Muscle layer of duodenum (tissue), 2 donors: ENCODE measurements at regions not wholly inside any gene's neighbourhood (a gene's known extent, or its start where the extent isn't known, plus 50 kb on each side); places are given as distances from the start of the nearest gene placed in this dataset.

Experiments
- H3K27ac ChIP-seq: one replicate; pipeline ENCODE4 v1.7.0; 2013; ENCODE audit warnings: mild to moderate bottlenecking, low read length
- H3K27me3 ChIP-seq: one replicate; pipeline ENCODE4 v1.7.0; 2013; ENCODE audit warnings: low read depth, mild to moderate bottlenecking, control low read depth, low read length
- H3K36me3 ChIP-seq, 2 donors: one replicate each; pipeline ENCODE4 v1.7.0; 2013; ENCODE audit warnings: low read length in 2 of 2, control low read depth in 1 of 2, mild to moderate bottlenecking in 1 of 2; ENCODE audit not compliant: insufficient read depth in 2 of 2, control insufficient read depth in 1 of 2
- H3K4me1 ChIP-seq, 2 donors: one replicate each; pipeline ENCODE4 v1.7.0; 2013; ENCODE audit warnings: low read length in 2 of 2, mild to moderate bottlenecking in 2 of 2, control low read depth in 1 of 2, moderate library complexity in 1 of 2; ENCODE audit not compliant: insufficient read depth in 2 of 2, control insufficient read depth in 1 of 2
- H3K4me3 ChIP-seq, 2 donors: one replicate each; pipeline ENCODE4 v1.7.0; 2013; ENCODE audit warnings: low read length in 2 of 2, low read depth in 1 of 2, mild to moderate bottlenecking in 1 of 2
- H3K9me3 ChIP-seq, 2 donors: one replicate each; pipeline ENCODE4 v1.7.0; 2013; ENCODE audit warnings: low read length in 2 of 2, control low read depth in 1 of 2, mild to moderate bottlenecking in 1 of 2; ENCODE audit not compliant: control insufficient read depth in 1 of 2
- donor health status: healthy.

GRCh38 chr2:107582487-107582886, 244.2 kb upstream of the RGPD4 start:
- H3K36me3 ChIP-seq: no peaks in the 10 kb centered on the region
- no peaks in the 10 kb centered on the region for H3K9me3 ChIP-seq
- H3K27me3 ChIP-seq: no peaks in the 10 kb centered on the region
- no peak overlapping the region for H3K4me3 ChIP-seq
- no peaks in the 10 kb centered on the region for H3K4me1 ChIP-seq
- no peak overlapping the region for H3K27ac ChIP-seq

DNA sequence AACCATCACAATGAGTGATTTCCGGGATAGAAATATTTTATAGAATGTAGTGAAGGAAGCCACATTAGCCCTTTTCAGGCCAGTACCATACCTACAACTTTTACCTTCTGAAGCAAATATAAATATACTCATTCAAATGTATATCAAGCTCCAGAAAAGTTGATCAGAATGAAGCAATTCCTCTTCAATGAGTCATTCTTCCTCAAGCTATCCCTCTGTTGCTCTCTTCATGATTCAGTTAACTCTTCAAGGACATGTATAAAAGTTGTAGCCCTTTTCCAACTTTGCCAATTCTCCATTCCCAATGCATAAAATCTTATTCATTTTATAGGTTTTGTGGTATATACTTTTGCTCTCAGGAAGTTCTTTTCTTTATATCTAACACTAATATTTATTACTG, 242.1 kb upstream of the RGPD4 start:
- Histone ChIP-seq H3K4me3 (no peak overlapping the region), H3K27me3 (no peaks in the 10 kb centered on the region), H3K36me3 (no peaks in the 10 kb centered on the region), H3K27ac (no peak overlapping the region), H3K4me1 (no peaks in the 10 kb centered on the region), H3K9me3 (no peaks in the 10 kb centered on the region)

GRCh38 chr2:107585851-107586250, 240.8 kb upstream of the RGPD4 start:
- H3K4me1 ChIP-seq: no peaks in the 10 kb centered on the region
- no peaks in the 10 kb centered on the region for H3K27me3 ChIP-seq
- H3K9me3 ChIP-seq: no peaks in the 10 kb centered on the region
- no peak overlapping the region for H3K4me3 ChIP-seq
- H3K27ac ChIP-seq: no peak overlapping the region
- no peaks in the 10 kb centered on the region for H3K36me3 ChIP-seq

DNA sequence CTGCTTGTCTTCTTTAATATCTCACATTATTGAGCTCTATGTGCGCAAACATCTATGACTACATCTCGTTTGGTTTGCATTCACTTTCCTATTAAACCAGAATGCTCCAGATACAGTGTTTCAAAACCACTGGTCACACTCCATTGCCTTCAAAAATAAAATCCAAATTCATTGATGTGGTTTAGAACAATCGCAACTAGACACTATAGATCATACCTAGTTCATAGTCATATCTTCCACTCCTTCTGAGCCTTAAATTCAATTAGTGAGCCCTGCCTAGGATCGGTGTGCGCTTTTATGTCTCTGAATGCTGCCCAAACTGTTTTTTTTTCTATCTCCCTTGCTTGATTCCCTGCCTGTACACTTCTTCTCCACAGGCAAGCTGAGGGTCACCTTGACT, 238.5 kb upstream of the RGPD4 start:
- Histone ChIP-seq H3K4me1 (no peaks in the 10 kb centered on the region), H3K36me3 (no peaks in the 10 kb centered on the region), H3K9me3 (no peaks in the 10 kb centered on the region), H3K4me3 (no peak overlapping the region), H3K27ac (no peak overlapping the region), H3K27me3 (no peaks in the 10 kb centered on the region)

DNA sequence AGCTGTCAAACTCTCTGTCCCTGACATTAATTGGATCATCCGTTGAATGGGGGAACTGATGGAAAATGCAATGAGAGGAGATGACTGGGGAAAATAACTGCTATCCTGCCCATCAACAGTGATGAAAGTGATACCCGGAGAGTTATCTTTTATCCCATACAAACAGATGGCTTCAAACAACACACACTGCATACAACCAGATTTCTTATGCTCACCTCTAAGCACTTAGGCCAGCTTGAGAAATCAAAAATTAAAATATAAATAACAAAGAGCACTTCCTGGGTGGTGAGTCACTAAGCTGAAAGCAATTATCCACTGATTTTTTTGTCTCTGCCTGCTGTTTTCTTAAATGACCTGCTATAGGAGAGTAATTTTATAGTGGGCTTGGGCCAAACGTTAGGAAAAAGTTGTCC, 237.6 kb upstream of the RGPD4 start:
- Histone ChIP-seq H3K27ac (no peak overlapping the region), H3K4me1 (no peaks in the 10 kb centered on the region), H3K27me3 (no peaks in the 10 kb centered on the region), H3K4me3 (no peak overlapping the region), H3K36me3 (no peaks in the 10 kb centered on the region), H3K9me3 (no peaks in the 10 kb centered on the region)

GRCh38 chr2:107591561-107592279, 235.0 kb upstream of the RGPD4 start:
- Histone ChIP-seq H3K27me3 (no peaks in the 10 kb centered on the region), H3K4me1 (no peaks in the 10 kb centered on the region), H3K9me3 (no peaks in the 10 kb centered on the region), H3K27ac (no peak overlapping the region), H3K36me3 (no peaks in the 10 kb centered on the region), H3K4me3 (no peak overlapping the region)

GRCh38 chr2:107592280-107592624, 234.4 kb upstream of the RGPD4 start:
- Histone ChIP-seq H3K4me1 (no peaks in the 10 kb centered on the region), H3K36me3 (no peaks in the 10 kb centered on the region), H3K9me3 (no peaks in the 10 kb centered on the region), H3K27me3 (no peaks in the 10 kb centered on the region), H3K27ac (no peak overlapping the region), H3K4me3 (no peak overlapping the region)

DNA sequence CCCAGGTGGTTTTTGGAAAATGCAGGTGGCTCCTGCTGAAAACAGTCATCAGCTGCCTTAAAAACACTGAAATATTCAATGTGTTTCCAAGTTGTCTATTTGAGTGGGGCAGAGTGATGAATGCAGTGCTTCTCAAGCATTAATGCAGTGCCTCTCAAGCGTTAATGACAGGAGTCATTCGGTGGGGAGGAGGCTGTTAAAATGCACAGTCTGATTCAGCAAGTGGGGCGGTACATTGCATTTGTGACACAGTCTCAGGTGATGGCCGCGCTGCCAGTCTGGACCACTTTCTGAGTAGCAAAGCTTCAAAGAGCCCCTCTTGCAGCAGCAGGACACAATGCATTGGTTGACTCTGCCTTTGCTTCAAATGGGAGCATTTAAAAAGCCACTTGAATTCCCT, 231.4 kb upstream of the RGPD4 start:
- Histone ChIP-seq H3K9me3 (no peaks in the 10 kb centered on the region), H3K36me3 (no peaks in the 10 kb centered on the region), H3K4me1 (no peaks in the 10 kb centered on the region), H3K27ac (no peak overlapping the region), H3K27me3 (no peaks in the 10 kb centered on the region), H3K4me3 (no peak overlapping the region)

DNA sequence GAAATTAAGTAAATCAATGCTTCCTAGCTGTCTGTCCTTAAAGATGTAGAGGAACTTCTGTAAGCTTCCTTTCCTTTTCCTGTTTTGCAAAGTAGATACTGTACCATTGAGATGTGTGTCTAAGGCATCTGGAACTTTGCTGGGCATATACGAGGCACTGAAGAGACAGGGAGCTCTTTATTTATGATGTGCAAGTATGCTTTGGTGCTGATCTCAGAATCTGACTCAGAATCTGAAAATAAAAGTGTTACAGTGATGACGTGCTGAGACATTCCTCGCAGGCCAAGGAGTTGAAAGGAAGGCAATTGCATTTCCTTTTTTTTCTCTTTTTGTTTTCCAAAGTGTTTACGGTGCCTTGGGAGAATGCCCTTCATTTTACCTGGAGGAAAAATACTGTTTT, 230.9 kb upstream of the RGPD4 start:
- Histone ChIP-seq H3K27ac (no peak overlapping the region), H3K36me3 (no peaks in the 10 kb centered on the region), H3K4me1 (no peaks in the 10 kb centered on the region), H3K9me3 (no peaks in the 10 kb centered on the region), H3K4me3 (no peak overlapping the region), H3K27me3 (no peaks in the 10 kb centered on the region)

DNA sequence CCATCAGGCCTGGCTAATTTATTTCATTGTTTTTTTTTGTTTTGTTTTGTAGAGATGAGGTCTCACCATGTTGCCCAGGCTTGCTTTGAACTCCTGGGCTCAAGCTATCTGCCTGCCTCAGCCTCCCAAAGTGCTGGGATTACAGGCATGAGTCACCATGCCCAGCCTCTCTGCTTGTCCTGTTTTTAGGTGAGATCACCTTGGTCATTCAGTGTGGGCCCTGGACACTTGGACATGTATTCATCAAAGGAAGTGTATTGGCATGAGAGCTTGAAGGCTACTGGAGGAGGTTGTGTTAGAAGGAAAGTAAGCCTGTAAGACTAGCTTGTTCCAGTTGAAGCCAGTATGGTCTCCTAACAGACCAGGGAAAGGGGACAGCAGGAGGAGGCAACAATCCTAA, 229.2 kb upstream of the RGPD4 start:
- no peaks in the 10 kb centered on the region for H3K4me1 ChIP-seq
- no peak overlapping the region for H3K4me3 ChIP-seq
- H3K27me3 ChIP-seq: no peaks in the 10 kb centered on the region
- no peak overlapping the region for H3K27ac ChIP-seq
- no peaks in the 10 kb centered on the region for H3K36me3 ChIP-seq
- no peaks in the 10 kb centered on the region for H3K9me3 ChIP-seq

DNA sequence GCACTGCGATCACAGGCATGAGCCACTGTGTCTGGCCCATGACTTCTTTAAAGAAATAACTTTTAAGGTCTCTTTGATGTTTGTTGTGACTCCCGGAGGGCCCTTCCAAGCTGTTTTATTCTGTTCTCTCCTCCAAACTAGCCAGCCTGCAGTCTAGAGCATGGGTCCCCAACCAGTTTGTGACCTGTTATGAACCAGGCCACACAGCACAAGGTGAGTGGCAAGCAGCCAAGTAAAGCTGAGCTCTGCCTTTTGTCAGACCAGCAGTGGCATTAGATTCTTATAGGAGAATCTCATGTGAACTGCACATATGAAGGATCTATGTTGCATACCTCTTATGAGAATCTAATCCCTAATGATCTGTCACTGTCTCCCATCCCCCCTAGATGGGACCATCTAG, 223.9 kb upstream of the RGPD4 start:
- H3K4me3 ChIP-seq: no peak overlapping the region
- no peaks in the 10 kb centered on the region for H3K9me3 ChIP-seq
- no peaks in the 10 kb centered on the region for H3K36me3 ChIP-seq
- H3K27ac ChIP-seq: no peak overlapping the region
- no peaks in the 10 kb centered on the region for H3K27me3 ChIP-seq
- no peaks in the 10 kb centered on the region for H3K4me1 ChIP-seq

GRCh38 chr2:107607054-107607453, 219.6 kb upstream of the RGPD4 start:
- H3K9me3 ChIP-seq: no peaks in the 10 kb centered on the region
- no peaks in the 10 kb centered on the region for H3K36me3 ChIP-seq
- no peak overlapping the region for H3K27ac ChIP-seq
- H3K4me1 ChIP-seq: no peaks in the 10 kb centered on the region
- H3K27me3 ChIP-seq: no peaks in the 10 kb centered on the region
- no peak overlapping the region for H3K4me3 ChIP-seq
